A549 (cell line): ENCODE measurements at regions not wholly inside any gene's neighbourhood (a gene's known extent, or its start where the extent isn't known, plus 50 kb on each side); places are given as distances from the start of the nearest gene placed in this dataset.

Source experiments
- BHLHE40 ChIP-seq: IDR thresholded peaks from 2 replicates; pipeline ENCODE4 v1.6.1; 2012; ENCODE audit warnings: low read depth, low read length, inconsistent platforms
- POLR2A ChIP-seq: IDR thresholded peaks from 2 replicates; pipeline ENCODE4 v1.6.1; 2012; ENCODE audit warnings: mild to moderate bottlenecking, low read length
- ZFP36 ChIP-seq: fragments of 450-650 bp; IDR thresholded peaks from 2 replicates; pipeline ENCODE4 v1.6.1; 2014; ENCODE audit warnings: borderline replicate concordance; ENCODE audit not compliant: partially characterized antibody
- TF ChIP-seq, protein P1 (sequence below): fragments of >200 bp; sonication (Bioruptor Twin); formaldehyde crosslinking; IDR thresholded peaks from 3 replicates; pipeline ENCODE4 v1.5.1; 2016

DNA sequence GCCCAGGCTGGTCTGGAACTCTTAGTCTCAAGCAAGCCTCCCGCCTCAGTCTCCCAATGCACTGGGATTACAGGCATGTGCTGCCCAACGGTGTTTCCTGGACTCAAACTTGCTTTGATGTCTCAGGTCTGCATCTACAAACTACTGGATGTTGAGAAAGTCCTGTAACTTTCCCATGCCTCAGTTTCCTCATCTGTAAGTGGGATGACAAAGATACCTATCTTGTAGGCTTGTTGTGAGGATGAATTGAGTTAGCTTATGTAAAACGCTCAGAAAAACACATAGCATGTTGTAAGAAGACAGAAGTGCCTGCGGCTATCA lies 63.6 kb upstream of the NUDT4 start:
- TF ChIP-seq, protein P1, sequence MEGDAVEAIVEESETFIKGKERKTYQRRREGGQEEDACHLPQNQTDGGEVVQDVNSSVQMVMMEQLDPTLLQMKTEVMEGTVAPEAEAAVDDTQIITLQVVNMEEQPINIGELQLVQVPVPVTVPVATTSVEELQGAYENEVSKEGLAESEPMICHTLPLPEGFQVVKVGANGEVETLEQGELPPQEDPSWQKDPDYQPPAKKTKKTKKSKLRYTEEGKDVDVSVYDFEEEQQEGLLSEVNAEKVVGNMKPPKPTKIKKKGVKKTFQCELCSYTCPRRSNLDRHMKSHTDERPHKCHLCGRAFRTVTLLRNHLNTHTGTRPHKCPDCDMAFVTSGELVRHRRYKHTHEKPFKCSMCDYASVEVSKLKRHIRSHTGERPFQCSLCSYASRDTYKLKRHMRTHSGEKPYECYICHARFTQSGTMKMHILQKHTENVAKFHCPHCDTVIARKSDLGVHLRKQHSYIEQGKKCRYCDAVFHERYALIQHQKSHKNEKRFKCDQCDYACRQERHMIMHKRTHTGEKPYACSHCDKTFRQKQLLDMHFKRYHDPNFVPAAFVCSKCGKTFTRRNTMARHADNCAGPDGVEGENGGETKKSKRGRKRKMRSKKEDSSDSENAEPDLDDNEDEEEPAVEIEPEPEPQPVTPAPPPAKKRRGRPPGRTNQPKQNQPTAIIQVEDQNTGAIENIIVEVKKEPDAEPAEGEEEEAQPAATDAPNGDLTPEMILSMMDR: no peak
- TF ChIP-seq ZFP36: no peak
- no peak for TF ChIP-seq POLR2A
- TF ChIP-seq BHLHE40: no peak
